ENCODE measurements at regions not wholly inside any gene's neighbourhood (a gene's known extent, or its start where the extent isn't known, plus 50 kb on each side); places are given as distances from the start of the nearest gene placed in this dataset.
"Not testable (repeated sequence)": the region's sequence is repeated elsewhere in the genome, so short reads cannot be mapped to it uniquely, and the experiment has no call there.

DNA sequence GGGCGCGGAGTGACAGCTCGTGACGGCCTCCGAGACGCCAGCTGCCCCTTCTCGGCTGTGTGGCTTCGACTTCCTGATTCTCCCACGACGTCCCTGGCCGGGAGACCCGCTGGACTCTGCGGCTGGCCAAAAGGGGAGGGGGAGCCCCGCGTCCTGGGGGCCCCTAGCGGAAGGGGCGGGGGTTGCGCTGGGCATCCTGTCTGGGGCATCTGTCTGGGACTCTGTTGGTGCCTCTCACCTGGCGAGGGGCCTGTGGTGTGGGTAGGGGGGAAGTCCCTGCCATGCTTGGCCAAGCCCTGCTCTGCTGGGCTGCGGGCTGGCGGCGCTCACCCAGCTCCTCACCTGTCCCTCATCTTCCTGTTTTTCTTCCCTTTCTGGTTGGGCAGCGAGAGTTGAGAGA, 171.6 kb upstream of the OSBPL11 start:
- TF ChIP-seq, protein P1, sequence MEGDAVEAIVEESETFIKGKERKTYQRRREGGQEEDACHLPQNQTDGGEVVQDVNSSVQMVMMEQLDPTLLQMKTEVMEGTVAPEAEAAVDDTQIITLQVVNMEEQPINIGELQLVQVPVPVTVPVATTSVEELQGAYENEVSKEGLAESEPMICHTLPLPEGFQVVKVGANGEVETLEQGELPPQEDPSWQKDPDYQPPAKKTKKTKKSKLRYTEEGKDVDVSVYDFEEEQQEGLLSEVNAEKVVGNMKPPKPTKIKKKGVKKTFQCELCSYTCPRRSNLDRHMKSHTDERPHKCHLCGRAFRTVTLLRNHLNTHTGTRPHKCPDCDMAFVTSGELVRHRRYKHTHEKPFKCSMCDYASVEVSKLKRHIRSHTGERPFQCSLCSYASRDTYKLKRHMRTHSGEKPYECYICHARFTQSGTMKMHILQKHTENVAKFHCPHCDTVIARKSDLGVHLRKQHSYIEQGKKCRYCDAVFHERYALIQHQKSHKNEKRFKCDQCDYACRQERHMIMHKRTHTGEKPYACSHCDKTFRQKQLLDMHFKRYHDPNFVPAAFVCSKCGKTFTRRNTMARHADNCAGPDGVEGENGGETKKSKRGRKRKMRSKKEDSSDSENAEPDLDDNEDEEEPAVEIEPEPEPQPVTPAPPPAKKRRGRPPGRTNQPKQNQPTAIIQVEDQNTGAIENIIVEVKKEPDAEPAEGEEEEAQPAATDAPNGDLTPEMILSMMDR (IDR thresholded peaks at IDR 0.05; ENCODE audit: low read depth, low read length, poor library complexity, severe bottlenecking): not testable (repeated sequence)
- TF ChIP-seq EZH2phosphoT487 (IDR thresholded peaks at IDR 0.05; ENCODE audit: borderline replicate concordance, low read length): not testable (repeated sequence)
